ENCODE measurements at regions not wholly inside any gene's neighbourhood (a gene's known extent, or its start where the extent isn't known, plus 50 kb on each side); places are given as distances from the start of the nearest gene placed in this dataset.
A peak's percentile ranks its signal among the peaks of the same experiment; 100 is the strongest.

GRCh38 chr2:37556256-37556655, 115.2 kb downstream of the CDC42EP3 start:
- no peaks in the 10 kb centered on the region for H3K9me2 ChIP-seq (ENCODE audit: insufficient read depth, low read length)
- no peak overlapping the region for H3K4me3 ChIP-seq (ENCODE audit: low read depth, low read length, poor library complexity, severe bottlenecking)

GRCh38 chr2:37558623-37559022, 112.8 kb downstream of the CDC42EP3 start:
- Histone ChIP-seq H2AFZ (ENCODE audit: low read length) (no peak overlapping the region), H3K4me3 (ENCODE audit: low read depth, low read length, poor library complexity, severe bottlenecking) (no peak overlapping the region), H3K79me2 (ENCODE audit: insufficient read depth, low read depth, low read length) (no peaks in the 10 kb centered on the region), H3K4me2 (ENCODE audit: low read length) (no peak overlapping the region), H3K4me1 (ENCODE audit: insufficient read depth, low read length, poor library complexity, severe bottlenecking) (peaks cover 6% of the 10 kb centered on the region), H3K9me2 (ENCODE audit: insufficient read depth, low read length) (no peaks in the 10 kb centered on the region), H3K27ac (ENCODE audit: low read depth, low read length, poor library complexity, severe bottlenecking) (no peak overlapping the region), H4K20me1 (ENCODE audit: insufficient read depth, low read length) (no peaks in the 10 kb centered on the region), H3K36me3 (ENCODE audit: insufficient read depth, low read length) (no peaks in the 10 kb centered on the region), H3K9me3 (ENCODE audit: low read length) (no peaks in the 10 kb centered on the region)
- TF ChIP-seq CTCF (conservative IDR thresholded peaks at IDR 0.05; ENCODE audit: low read length) (no peak), EZH2phosphoT487 (IDR thresholded peaks at IDR 0.05; ENCODE audit: borderline replicate concordance, low read depth, low read length) (no peak)
- POLR2A ChIA-PET, result interaction anchor here (1.3 to 2.2 kb wide), 2 partner anchors 8 to 11 kb away, joined by 4 to 5 read pairs; no protein-coding TSS in a partner anchor
- no TSS peak for BruUV-seq (replicated peaks)
- DNase-seq (ENCODE audit: low spot score), result peak; percentile 10
- CTCF ChIA-PET (ENCODE audit: unreplicated experiment), result no interaction called here
- intact Hi-C loops (cut with micrococcal nuclease; ENCODE audit: unreplicated experiment), result no loop called here

More at GRCh38 chr2:37556256-37556655, 115.2 kb downstream of the CDC42EP3 start:
- BruUV-seq (replicated peaks), result no TSS peak
- POLR2A ChIA-PET, result interaction anchor here (0.7 kb wide), 1 partner anchor 208 kb away, joined by 3 read pairs; no protein-coding TSS in a partner anchor
- intact Hi-C loops (cut with micrococcal nuclease; ENCODE audit: unreplicated experiment), result no loop called here
- no peak for DNase-seq (ENCODE audit: low spot score)
- Histone ChIP-seq H3K79me2 (ENCODE audit: insufficient read depth, low read depth, low read length) (no peaks in the 10 kb centered on the region), H3K9me3 (ENCODE audit: low read length) (no peaks in the 10 kb centered on the region), H3K4me2 (ENCODE audit: low read length) (no peak overlapping the region), H4K20me1 (ENCODE audit: insufficient read depth, low read length) (no peaks in the 10 kb centered on the region), H3K36me3 (ENCODE audit: insufficient read depth, low read length) (no peaks in the 10 kb centered on the region), H2AFZ (ENCODE audit: low read length) (no peak overlapping the region), H3K4me1 (ENCODE audit: insufficient read depth, low read length, poor library complexity, severe bottlenecking) (peaks cover 4% of the 10 kb centered on the region), H3K27ac (ENCODE audit: low read depth, low read length, poor library complexity, severe bottlenecking) (no peak overlapping the region)
- TF ChIP-seq EZH2phosphoT487 (IDR thresholded peaks at IDR 0.05; ENCODE audit: borderline replicate concordance, low read depth, low read length) (no peak), CTCF (conservative IDR thresholded peaks at IDR 0.05; ENCODE audit: low read length) (no peak)
- CTCF ChIA-PET (ENCODE audit: unreplicated experiment), result no interaction called here

- no TSS peak for BruUV-seq (replicated peaks)
Observed at GRCh38 chr2:37560241-37560848, 111.1 kb downstream of the CDC42EP3 start.

More at GRCh38 chr2:37560241-37560848, 111.1 kb downstream of the CDC42EP3 start:
- no peaks in the 10 kb centered on the region for H3K36me3 ChIP-seq (ENCODE audit: insufficient read depth, low read length)
- CTCF ChIA-PET (ENCODE audit: unreplicated experiment), result no interaction called here
- peaks cover 6% of the 10 kb centered on the region for H3K4me1 ChIP-seq (ENCODE audit: insufficient read depth, low read length, poor library complexity, severe bottlenecking)
- DNase-seq (ENCODE audit: low spot score), result no peak
- H3K4me3 ChIP-seq (ENCODE audit: low read depth, low read length, poor library complexity, severe bottlenecking), result no peak overlapping the region
- no peaks in the 10 kb centered on the region for H3K9me3 ChIP-seq (ENCODE audit: low read length)
- H3K9me2 ChIP-seq (ENCODE audit: insufficient read depth, low read length), result no peaks in the 10 kb centered on the region
- POLR2A ChIA-PET, result no interaction called here
- TF ChIP-seq CTCF (conservative IDR thresholded peaks at IDR 0.05; ENCODE audit: low read length) (no peak), EZH2phosphoT487 (IDR thresholded peaks at IDR 0.05; ENCODE audit: borderline replicate concordance, low read depth, low read length) (no peak)
- no peaks in the 10 kb centered on the region for H3K79me2 ChIP-seq (ENCODE audit: insufficient read depth, low read depth, low read length)
- no peak overlapping the region for H3K4me2 ChIP-seq (ENCODE audit: low read length)
- H4K20me1 ChIP-seq (ENCODE audit: insufficient read depth, low read length), result no peaks in the 10 kb centered on the region
- no peak overlapping the region for H3K27ac ChIP-seq (ENCODE audit: low read depth, low read length, poor library complexity, severe bottlenecking)
- intact Hi-C loops (cut with micrococcal nuclease; ENCODE audit: unreplicated experiment), result no loop called here
- H2AFZ ChIP-seq (ENCODE audit: low read length), result no peak overlapping the region; the same call in 1 of the 2 replicates
